HepG2 (cell line): ENCODE measurements at regions not wholly inside any gene's neighbourhood (a gene's known extent, or its start where the extent isn't known, plus 50 kb on each side); places are given as distances from the start of the nearest gene placed in this dataset.
A peak's percentile ranks its signal among the peaks of the same experiment; 100 is the strongest.

ENCODE experiments used
- CHD4 ChIP-seq: fragments of 200-600 bp; sonication (generic); IDR thresholded peaks from 2 replicates; pipeline ENCODE4 v1.7.0; 2017; ENCODE audit warnings: mild to moderate bottlenecking, low read length, borderline replicate concordance
- DMAP1 ChIP-seq: IDR thresholded peaks from 2 replicates; pipeline ENCODE4 v1.6.1; 2016
- DNMT1 ChIP-seq: sonication (generic); formaldehyde crosslinking; IDR thresholded peaks from 2 replicates; pipeline ENCODE4 v1.5.1; 2020; ENCODE audit warnings: mild to moderate bottlenecking, missing genetic modification reagents
- NAIF1 ChIP-seq: sonication (generic); formaldehyde crosslinking; IDR thresholded peaks from 2 replicates; pipeline ENCODE4 v1.5.0; 2020; ENCODE audit warnings: mild to moderate bottlenecking, missing genetic modification reagents, borderline replicate concordance
- SALL2 ChIP-seq: sonication (generic); formaldehyde crosslinking; IDR thresholded peaks from 2 replicates; pipeline ENCODE4 v1.8.1; 2023; ENCODE audit warnings: mild to moderate bottlenecking, missing genetic modification reagents, inconsistent platforms
- TARDBP ChIP-seq: sonication (generic); formaldehyde crosslinking; IDR thresholded peaks from 2 replicates; pipeline ENCODE4 v1.8.0; 2022; ENCODE audit warnings: mild to moderate bottlenecking, missing genetic modification reagents
- TEAD3 ChIP-seq: optimal IDR thresholded peaks from 2 replicates; pipeline ENCODE3; 2016; ENCODE audit warnings: borderline replicate concordance
- ZNF17 ChIP-seq: sonication (generic); formaldehyde crosslinking; IDR thresholded peaks from 2 replicates; pipeline ENCODE4 v1.5.0; 2020; ENCODE audit warnings: mild to moderate bottlenecking, missing genetic modification reagents
- ZNF563 ChIP-seq: sonication (generic); formaldehyde crosslinking; IDR thresholded peaks from 2 replicates; pipeline ENCODE4 v1.8.0; 2022; ENCODE audit warnings: mild to moderate bottlenecking, moderate library complexity, missing genetic modification reagents
- ZNF572 ChIP-seq: sonication (generic); formaldehyde crosslinking; IDR thresholded peaks from 2 replicates; pipeline ENCODE4 v1.5.1; 2020; ENCODE audit warnings: mild to moderate bottlenecking, missing genetic modification reagents
- TF ChIP-seq, protein P1 (sequence below), 2 experiments: sonication (generic) in 1 of 2; formaldehyde crosslinking in 1 of 2; IDR thresholded peaks; 2 replicates each; pipeline versions ENCODE4 v1.4.0 to v1.6.1; 2016 to 2020; ENCODE audit warnings: borderline replicate concordance in 1 of 2, low read depth in 1 of 2, mild to moderate bottlenecking in 1 of 2, missing genetic modification reagents in 1 of 2
- TF ChIP-seq, protein P2 (sequence below): sonication (generic); formaldehyde crosslinking; IDR thresholded peaks from 2 replicates; pipeline ENCODE4 v1.4.0; 2020; ENCODE audit warnings: missing genetic modification reagents, borderline replicate concordance
- TF ChIP-seq, protein P3 (sequence below): IDR thresholded peaks from 2 replicates; pipeline ENCODE4 v1.6.1; 2016; ENCODE audit warnings: missing biosample characterization, missing genetic modification reagents, low read depth
- TF ChIP-seq, protein P4 (sequence below): sonication (generic); formaldehyde crosslinking; IDR thresholded peaks from 2 replicates; pipeline ENCODE4 v1.8.1; 2023; ENCODE audit warnings: mild to moderate bottlenecking, missing genetic modification reagents, borderline replicate concordance
- TF ChIP-seq, protein P5 (sequence below): sonication (generic); formaldehyde crosslinking; conservative IDR thresholded peaks from 2 replicates; pipeline ENCODE4 v1.8.0; 2022; ENCODE audit warnings: missing genetic modification reagents

DNA sequence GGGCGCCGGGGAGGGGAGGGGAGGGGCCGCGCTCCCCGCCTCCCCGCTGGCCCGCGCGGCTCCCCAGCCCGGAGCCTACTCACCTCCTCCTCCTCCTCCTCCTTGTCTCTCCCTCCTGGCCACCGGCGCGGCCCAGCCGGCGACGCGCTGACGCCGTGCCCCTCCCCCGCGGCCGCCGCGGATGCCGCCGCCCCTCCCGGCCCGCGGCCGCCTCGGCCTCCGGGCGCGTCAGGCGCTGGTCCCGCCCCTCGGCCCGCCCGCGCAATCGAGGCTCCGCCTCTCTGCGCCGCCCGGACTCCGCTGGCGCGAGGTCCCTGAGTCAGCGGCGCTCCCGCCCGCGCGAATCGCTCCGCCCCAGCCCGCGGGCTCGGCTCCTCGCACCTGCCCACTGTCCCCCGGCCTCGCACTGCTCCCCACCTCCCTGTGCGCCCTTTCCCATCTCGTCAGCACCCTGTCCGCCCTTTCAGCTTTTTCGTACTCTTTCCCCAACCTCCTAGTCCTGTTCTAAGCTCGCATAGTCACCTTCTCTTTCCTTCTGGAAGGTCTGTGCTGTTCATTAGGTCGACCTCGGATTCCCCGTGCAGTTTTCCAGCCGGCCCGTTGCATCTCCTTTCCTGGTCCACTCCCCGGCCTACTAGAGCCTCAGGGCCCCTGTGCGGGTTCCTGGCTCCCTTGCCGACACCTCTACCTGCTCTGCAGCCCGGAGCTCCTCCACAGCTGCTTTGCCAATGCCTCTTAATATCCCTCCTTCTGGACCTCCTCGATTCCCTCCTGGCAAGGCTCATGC is 187.4 kb downstream of the ZEB2 start (continued):
- TF ChIP-seq, protein P1, sequence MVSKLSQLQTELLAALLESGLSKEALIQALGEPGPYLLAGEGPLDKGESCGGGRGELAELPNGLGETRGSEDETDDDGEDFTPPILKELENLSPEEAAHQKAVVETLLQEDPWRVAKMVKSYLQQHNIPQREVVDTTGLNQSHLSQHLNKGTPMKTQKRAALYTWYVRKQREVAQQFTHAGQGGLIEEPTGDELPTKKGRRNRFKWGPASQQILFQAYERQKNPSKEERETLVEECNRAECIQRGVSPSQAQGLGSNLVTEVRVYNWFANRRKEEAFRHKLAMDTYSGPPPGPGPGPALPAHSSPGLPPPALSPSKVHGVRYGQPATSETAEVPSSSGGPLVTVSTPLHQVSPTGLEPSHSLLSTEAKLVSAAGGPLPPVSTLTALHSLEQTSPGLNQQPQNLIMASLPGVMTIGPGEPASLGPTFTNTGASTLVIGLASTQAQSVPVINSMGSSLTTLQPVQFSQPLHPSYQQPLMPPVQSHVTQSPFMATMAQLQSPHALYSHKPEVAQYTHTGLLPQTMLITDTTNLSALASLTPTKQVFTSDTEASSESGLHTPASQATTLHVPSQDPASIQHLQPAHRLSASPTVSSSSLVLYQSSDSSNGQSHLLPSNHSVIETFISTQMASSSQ (IDR thresholded peaks at IDR 0.05; ENCODE audit: low read depth) = no peak
- TF ChIP-seq, protein P1 (CRISPR knock-in tag; IDR thresholded peaks at IDR 0.05; ENCODE audit: borderline replicate concordance) = no peak
- TF ChIP-seq NAIF1 (CRISPR knock-in tag) = peak; percentile 54; the same call in 1 of the 2 replicates
- TF ChIP-seq, protein P2, sequence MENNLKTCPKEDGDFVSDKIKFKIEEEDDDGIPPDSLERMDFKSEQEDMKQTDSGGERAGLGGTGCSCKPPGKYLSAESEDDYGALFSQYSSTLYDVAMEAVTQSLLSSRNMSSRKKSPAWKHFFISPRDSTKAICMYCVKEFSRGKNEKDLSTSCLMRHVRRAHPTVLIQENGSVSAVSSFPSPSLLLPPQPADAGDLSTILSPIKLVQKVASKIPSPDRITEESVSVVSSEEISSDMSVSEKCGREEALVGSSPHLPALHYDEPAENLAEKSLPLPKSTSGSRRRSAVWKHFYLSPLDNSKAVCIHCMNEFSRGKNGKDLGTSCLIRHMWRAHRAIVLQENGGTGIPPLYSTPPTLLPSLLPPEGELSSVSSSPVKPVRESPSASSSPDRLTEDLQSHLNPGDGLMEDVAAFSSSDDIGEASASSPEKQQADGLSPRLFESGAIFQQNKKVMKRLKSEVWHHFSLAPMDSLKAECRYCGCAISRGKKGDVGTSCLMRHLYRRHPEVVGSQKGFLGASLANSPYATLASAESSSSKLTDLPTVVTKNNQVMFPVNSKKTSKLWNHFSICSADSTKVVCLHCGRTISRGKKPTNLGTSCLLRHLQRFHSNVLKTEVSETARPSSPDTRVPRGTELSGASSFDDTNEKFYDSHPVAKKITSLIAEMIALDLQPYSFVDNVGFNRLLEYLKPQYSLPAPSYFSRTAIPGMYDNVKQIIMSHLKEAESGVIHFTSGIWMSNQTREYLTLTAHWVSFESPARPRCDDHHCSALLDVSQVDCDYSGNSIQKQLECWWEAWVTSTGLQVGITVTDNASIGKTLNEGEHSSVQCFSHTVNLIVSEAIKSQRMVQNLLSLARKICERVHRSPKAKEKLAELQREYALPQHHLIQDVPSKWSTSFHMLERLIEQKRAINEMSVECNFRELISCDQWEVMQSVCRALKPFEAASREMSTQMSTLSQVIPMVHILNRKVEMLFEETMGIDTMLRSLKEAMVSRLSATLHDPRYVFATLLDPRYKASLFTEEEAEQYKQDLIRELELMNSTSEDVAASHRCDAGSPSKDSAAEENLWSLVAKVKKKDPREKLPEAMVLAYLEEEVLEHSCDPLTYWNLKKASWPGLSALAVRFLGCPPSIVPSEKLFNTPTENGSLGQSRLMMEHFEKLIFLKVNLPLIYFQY (CRISPR knock-in tag) = no peak
- no peak for TF ChIP-seq ZNF572 (CRISPR knock-in tag)
- no peak for TF ChIP-seq CHD4
- TF ChIP-seq ZNF17 = no peak
- TF ChIP-seq TEAD3 (CRISPR knock-in tag) = no peak
- no peak; the same call in 1 of the 2 replicates for TF ChIP-seq DMAP1 (CRISPR knock-in tag)
- 0 out of 2 replicates have a peak, but pooled peaks have one; percentile 12 for TF ChIP-seq SALL2 (CRISPR knock-in tag)
- no peak for TF ChIP-seq DNMT1 (CRISPR knock-in tag)
- TF ChIP-seq, protein P3, sequence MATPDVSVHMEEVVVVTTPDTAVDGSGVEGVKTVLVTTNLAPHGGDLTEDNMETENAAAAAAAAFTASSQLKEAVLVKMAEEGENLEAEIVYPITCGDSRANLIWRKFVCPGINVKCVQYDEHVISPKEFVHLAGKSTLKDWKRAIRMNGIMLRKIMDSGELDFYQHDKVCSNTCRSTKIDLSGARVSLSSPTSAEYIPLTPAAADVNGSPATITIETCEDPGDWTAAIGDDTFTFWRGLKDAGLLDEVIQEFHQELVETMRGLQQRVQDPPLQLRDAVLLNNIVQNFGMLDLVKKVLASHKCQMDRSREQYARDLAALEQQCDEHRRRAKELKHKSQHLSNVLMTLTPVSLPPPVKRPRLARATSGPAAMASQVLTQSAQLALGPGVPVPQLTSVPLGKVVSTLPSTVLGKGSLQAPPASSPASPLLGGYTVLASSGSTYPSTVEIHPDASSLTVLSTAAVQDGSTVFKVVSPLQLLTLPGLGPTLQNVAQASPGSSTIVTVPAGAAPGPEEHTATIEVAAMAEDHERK (CRISPR knock-in tag) = no peak
- TF ChIP-seq ZNF563 = peak; percentile 17; the same call in 1 of the 2 replicates
- TF ChIP-seq, protein P4, sequence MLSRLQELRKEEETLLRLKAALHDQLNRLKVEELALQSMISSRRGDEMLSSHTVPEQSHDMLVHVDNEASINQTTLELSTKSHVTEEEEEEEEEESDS (CRISPR knock-in tag) = peak; percentile 66; the same call in 1 of the 2 replicates
- peak; percentile 58 for TF ChIP-seq TARDBP (CRISPR knock-in tag)
- TF ChIP-seq, protein P5, sequence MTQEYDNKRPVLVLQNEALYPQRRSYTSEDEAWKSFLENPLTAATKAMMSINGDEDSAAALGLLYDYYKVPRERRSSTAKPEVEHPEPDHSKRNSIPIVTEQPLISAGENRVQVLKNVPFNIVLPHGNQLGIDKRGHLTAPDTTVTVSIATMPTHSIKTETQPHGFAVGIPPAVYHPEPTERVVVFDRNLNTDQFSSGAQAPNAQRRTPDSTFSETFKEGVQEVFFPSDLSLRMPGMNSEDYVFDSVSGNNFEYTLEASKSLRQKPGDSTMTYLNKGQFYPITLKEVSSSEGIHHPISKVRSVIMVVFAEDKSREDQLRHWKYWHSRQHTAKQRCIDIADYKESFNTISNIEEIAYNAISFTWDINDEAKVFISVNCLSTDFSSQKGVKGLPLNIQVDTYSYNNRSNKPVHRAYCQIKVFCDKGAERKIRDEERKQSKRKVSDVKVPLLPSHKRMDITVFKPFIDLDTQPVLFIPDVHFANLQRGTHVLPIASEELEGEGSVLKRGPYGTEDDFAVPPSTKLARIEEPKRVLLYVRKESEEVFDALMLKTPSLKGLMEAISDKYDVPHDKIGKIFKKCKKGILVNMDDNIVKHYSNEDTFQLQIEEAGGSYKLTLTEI = no peak
